ENCODE measurements at regions not wholly inside any gene's neighbourhood (a gene's known extent, or its start where the extent isn't known, plus 50 kb on each side); places are given as distances from the start of the nearest gene placed in this dataset.

DNA sequence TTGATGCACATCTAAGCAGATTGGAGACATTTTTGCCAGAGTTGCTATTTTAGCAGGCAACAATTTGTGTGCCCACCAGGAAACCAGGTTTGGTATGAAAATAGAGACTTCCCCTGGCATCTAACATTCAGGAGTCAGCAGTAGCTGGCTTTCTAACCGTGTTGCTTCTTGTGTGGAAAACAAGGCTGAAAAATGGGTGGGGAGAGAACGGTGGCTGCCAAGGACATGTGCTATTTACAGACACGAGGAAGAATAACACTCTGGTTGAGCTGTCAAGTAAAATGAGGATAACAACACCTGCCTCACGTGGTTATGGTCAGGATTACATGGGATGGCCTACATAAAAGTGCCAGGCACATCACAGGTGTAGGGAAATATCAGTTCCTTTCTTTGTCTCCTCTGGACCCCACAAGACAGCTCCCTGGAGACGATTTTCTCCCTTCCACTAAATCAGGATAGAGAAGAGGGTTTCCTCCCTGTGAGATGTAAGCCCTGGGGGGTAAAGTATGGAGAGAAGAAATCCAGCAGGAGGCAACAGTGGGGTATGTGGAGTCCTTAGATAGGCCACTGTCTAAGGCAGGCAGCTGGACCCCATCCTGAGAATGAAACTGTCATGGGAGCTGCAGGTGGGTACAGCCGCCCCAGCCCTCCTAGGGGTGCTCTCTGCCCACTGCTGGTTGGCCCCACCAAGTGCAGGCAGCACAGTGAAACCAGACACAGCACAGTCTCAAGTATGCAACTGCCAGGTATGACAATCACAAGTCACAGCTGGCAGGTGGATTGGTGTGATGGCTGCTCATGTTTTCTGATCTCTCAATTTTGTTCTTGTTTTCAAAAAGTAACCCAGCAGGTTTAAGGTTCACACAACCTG, 80.3 kb downstream of the TENT5C start:
- TF ChIP-seq, protein P1, sequence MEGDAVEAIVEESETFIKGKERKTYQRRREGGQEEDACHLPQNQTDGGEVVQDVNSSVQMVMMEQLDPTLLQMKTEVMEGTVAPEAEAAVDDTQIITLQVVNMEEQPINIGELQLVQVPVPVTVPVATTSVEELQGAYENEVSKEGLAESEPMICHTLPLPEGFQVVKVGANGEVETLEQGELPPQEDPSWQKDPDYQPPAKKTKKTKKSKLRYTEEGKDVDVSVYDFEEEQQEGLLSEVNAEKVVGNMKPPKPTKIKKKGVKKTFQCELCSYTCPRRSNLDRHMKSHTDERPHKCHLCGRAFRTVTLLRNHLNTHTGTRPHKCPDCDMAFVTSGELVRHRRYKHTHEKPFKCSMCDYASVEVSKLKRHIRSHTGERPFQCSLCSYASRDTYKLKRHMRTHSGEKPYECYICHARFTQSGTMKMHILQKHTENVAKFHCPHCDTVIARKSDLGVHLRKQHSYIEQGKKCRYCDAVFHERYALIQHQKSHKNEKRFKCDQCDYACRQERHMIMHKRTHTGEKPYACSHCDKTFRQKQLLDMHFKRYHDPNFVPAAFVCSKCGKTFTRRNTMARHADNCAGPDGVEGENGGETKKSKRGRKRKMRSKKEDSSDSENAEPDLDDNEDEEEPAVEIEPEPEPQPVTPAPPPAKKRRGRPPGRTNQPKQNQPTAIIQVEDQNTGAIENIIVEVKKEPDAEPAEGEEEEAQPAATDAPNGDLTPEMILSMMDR (IDR thresholded peaks at IDR 0.05): no peak
- no peak for TF ChIP-seq SP1 (CRISPR knock-in tag; conservative IDR thresholded peaks at IDR 0.05)
- TF ChIP-seq, protein P2, sequence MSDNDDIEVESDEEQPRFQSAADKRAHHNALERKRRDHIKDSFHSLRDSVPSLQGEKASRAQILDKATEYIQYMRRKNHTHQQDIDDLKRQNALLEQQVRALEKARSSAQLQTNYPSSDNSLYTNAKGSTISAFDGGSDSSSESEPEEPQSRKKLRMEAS (CRISPR knock-in tag; IDR thresholded peaks at IDR 0.05): no peak
- TF ChIP-seq, protein P3, sequence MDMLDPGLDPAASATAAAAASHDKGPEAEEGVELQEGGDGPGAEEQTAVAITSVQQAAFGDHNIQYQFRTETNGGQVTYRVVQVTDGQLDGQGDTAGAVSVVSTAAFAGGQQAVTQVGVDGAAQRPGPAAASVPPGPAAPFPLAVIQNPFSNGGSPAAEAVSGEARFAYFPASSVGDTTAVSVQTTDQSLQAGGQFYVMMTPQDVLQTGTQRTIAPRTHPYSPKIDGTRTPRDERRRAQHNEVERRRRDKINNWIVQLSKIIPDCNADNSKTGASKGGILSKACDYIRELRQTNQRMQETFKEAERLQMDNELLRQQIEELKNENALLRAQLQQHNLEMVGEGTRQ (CRISPR knock-in tag; IDR thresholded peaks at IDR 0.05): no peak
- TF ChIP-seq, protein P4, sequence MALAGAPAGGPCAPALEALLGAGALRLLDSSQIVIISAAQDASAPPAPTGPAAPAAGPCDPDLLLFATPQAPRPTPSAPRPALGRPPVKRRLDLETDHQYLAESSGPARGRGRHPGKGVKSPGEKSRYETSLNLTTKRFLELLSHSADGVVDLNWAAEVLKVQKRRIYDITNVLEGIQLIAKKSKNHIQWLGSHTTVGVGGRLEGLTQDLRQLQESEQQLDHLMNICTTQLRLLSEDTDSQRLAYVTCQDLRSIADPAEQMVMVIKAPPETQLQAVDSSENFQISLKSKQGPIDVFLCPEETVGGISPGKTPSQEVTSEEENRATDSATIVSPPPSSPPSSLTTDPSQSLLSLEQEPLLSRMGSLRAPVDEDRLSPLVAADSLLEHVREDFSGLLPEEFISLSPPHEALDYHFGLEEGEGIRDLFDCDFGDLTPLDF (CRISPR knock-in tag; IDR thresholded peaks at IDR 0.05): no peak

Measured in WTC11 (cell line).